ENCODE measurements at regions not wholly inside any gene's neighbourhood (a gene's known extent, or its start where the extent isn't known, plus 50 kb on each side); places are given as distances from the start of the nearest gene placed in this dataset.

GRCh38 chr6:21855811-21856455 lies 262.4 kb downstream of the SOX4 start:
- peak overlapping the region; percentile 22; the same call in 1 of the 2 replicates for H3K27ac ChIP-seq
- H3K9me3 ChIP-seq (replicated peaks) = no peaks in the 10 kb centered on the region
- H3K27me3 ChIP-seq (replicated peaks) = no peaks in the 10 kb centered on the region
- no peaks in the 10 kb centered on the region for H3K36me3 ChIP-seq
- no peak overlapping the region for H3K4me3 ChIP-seq
- H3K4me1 ChIP-seq (replicated peaks) = peaks cover 15% of the 10 kb centered on the region
- peak; percentile 47 to 54 for DNase-seq (ENCODE audit: low read depth in 1 of 2, low spot score in 2 of 2)

DNA sequence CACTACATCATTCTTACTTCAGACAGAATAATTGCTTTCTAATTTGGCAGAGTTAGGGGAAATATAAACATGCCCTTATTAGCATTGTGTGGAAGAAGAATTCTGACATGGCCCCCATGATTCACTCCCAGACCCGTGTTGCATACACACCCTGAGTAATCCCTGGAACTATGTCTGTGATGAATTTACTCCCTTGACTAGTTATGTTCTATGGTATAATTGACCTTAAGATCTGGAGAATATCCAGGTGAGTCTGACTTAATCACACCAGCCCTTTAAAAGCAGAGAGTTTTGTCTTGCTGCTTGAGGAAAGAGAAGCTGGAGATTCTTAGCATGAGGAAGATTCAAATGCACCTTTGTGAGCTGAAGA lies 262.9 kb downstream of the SOX4 start:
- H3K9me3 ChIP-seq (replicated peaks) = no peaks in the 10 kb centered on the region
- H3K27me3 ChIP-seq (replicated peaks) = no peaks in the 10 kb centered on the region
- H3K4me3 ChIP-seq = no peak overlapping the region
- peaks cover 15% of the 10 kb centered on the region for H3K4me1 ChIP-seq (replicated peaks)
- no peak for DNase-seq (ENCODE audit: low read depth in 1 of 2, low spot score in 2 of 2)
- H3K36me3 ChIP-seq = no peaks in the 10 kb centered on the region
- H3K27ac ChIP-seq = peak overlapping the region; percentile 22; the same call in 1 of the 2 replicates

GRCh38 chr6:21856844-21857243 lies 263.3 kb downstream of the SOX4 start:
- Histone ChIP-seq H3K27me3 (replicated peaks) (no peaks in the 10 kb centered on the region), H3K9me3 (replicated peaks) (no peaks in the 10 kb centered on the region), H3K4me3 (no peak overlapping the region), H3K27ac (no peak overlapping the region), H3K4me1 (replicated peaks) (peaks cover 15% of the 10 kb centered on the region), H3K36me3 (no peaks in the 10 kb centered on the region)
- no peak for DNase-seq (ENCODE audit: low read depth in 1 of 2, low spot score in 2 of 2)

DNA sequence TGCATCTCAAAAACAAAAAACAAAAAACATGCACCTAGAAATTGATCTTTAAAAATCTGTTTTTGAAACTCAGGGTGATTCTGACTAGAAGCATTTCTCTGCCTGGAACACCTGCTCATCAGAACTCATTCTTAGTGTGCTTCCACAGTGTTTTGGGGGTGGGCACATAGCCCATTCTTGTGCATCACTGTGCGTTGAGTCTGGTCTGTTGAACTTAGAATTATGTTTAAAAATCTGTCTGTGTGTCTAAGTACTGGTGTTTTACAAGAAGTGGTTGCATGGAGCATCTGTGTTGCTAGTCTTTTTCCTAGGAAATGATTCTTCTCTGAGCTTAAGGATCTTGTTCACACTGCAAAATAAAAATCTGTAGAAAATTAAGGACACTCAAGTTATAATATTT lies 264.5 kb downstream of the SOX4 start:
- H3K4me1 ChIP-seq (replicated peaks) = peaks cover 15% of the 10 kb centered on the region
- no peaks in the 10 kb centered on the region for H3K9me3 ChIP-seq (replicated peaks)
- H3K27ac ChIP-seq = no peak overlapping the region
- H3K4me3 ChIP-seq = no peak overlapping the region
- no peaks in the 10 kb centered on the region for H3K27me3 ChIP-seq (replicated peaks)
- DNase-seq (ENCODE audit: low read depth in 1 of 2, low spot score in 2 of 2) = no peak
- H3K36me3 ChIP-seq = no peaks in the 10 kb centered on the region

DNA sequence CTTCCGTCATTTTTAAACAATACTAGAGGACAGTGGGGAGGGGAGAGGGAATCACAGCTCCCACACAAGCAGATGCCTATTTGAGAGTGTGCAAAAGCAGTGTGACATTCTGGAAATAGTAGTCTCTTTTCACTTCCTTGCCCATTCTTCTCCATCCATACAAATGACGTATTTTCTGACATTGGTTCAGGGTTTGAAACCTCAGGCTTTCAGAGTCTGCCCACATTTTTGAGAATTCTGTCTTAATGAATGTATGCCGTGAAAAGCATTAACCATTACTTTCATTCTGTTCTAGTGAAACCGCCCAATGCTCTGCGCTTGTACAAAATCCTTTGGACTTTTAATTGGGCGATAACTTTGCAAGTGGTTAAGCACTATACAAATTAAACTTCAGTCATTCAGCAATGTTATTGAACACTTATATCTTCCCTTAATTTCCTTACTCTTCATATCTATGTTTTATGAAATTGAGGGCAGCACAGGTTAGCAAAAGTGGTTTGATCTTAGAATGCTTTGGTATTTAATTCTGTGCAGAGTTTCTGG lies 265.7 kb downstream of the SOX4 start:
- H3K27ac ChIP-seq = no peak overlapping the region
- no peaks in the 10 kb centered on the region for H3K9me3 ChIP-seq (replicated peaks)
- peaks cover 15% of the 10 kb centered on the region for H3K4me1 ChIP-seq (replicated peaks)
- DNase-seq (ENCODE audit: low read depth in 1 of 2, low spot score in 2 of 2) = no peak
- H3K27me3 ChIP-seq (replicated peaks) = no peaks in the 10 kb centered on the region
- H3K36me3 ChIP-seq = no peaks in the 10 kb centered on the region
- no peak overlapping the region for H3K4me3 ChIP-seq

DNA sequence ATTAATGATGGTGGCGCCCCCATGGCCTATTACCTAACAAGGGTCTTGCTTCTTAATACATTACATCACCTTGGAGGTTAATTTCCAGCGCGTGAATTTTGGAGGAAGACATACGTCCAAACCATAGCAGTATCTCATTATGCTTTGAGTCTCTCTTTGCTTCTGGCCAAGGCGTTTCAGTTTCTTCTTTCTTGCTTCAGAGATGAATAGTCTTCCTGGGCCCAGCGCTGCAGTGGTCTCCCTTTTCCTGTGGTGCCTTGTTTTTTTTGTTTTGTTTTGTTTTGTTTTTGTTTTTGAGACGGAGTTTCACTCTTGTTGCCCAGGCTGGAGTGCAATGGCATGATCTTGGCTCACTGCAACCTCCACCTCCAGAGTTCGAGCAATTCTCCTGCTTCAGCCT lies 268.4 kb downstream of the SOX4 start:
- Histone ChIP-seq H3K4me1 (replicated peaks) (0 out of 2 replicates have a peak, but pooled peaks cover 2% of the 10 kb centered on the region), H3K4me3 (no peak overlapping the region), H3K27me3 (replicated peaks) (no peaks in the 10 kb centered on the region), H3K27ac (no peak overlapping the region), H3K36me3 (no peaks in the 10 kb centered on the region), H3K9me3 (replicated peaks) (no peaks in the 10 kb centered on the region)
- DNase-seq (ENCODE audit: low read depth in 1 of 2, low spot score in 2 of 2) = no peak

- Histone ChIP-seq H3K36me3 (no peaks in the 10 kb centered on the region), H3K9me3 (replicated peaks) (no peaks in the 10 kb centered on the region; the same call in 1 of the 2 replicates), H3K27ac (no peak overlapping the region), H3K27me3 (replicated peaks) (no peaks in the 10 kb centered on the region), H3K4me1 (replicated peaks) (no peaks in the 10 kb centered on the region), H3K4me3 (no peak overlapping the region)
- DNase-seq (ENCODE audit: low read depth in 1 of 2, low spot score in 2 of 2) = no peak
These were observed 270.7 kb downstream of the SOX4 start for GRCh38 chr6:21864206-21864605.

GRCh38 chr6:21868226-21868625 lies 274.7 kb downstream of the SOX4 start:
- Histone ChIP-seq H3K27ac (no peak overlapping the region), H3K4me3 (no peak overlapping the region), H3K36me3 (no peaks in the 10 kb centered on the region)

DNA sequence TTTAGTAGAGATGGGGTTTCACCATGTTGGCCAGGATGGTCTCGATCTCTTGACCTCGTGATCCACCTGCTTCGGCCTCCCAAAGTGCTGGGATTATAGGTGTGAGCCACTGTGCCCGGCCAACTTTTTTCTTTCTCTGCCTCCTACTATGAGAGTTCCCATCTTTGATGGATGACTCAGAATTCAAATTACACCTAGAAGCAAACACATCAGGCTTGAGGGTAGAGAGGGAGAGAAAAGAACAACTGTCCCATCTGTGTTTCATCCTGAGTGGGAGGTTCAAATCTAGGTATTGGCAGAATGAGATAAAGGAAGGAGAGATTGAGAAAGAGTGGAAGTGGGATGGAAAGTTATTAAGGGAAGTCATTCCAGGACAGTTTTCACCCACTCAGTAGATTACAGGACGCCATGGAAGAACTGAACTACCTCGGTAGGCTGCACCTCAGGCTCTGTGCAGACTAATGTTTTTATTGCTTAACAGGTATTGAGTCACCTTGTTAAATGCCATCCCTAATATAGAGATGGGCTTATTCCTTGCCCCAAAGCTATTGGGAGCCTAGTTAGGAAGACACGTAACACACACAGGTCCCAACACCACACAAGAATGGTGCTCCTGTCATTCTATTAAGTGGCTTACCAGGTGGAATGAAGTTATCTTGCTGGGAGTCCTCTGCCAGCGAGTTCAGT lies 275.7 kb downstream of the SOX4 start:
- no peak for DNase-seq (ENCODE audit: low read depth in 1 of 2, low spot score in 2 of 2)
- Histone ChIP-seq H3K4me3 (no peak overlapping the region), H3K27ac (no peak overlapping the region), H3K36me3 (no peaks in the 10 kb centered on the region), H3K4me1 (replicated peaks) (peaks cover 13% of the 10 kb centered on the region), H3K27me3 (replicated peaks) (no peaks in the 10 kb centered on the region), H3K9me3 (replicated peaks) (no peaks in the 10 kb centered on the region; the same call in 1 of the 2 replicates)

More at GRCh38 chr6:21868226-21868625, 274.7 kb downstream of the SOX4 start:
- H3K27me3 ChIP-seq (replicated peaks) = no peaks in the 10 kb centered on the region
- peaks cover 7% of the 10 kb centered on the region for H3K4me1 ChIP-seq (replicated peaks)
- H3K9me3 ChIP-seq (replicated peaks) = no peaks in the 10 kb centered on the region; the same call in 1 of the 2 replicates
- no peak for DNase-seq (ENCODE audit: low read depth in 1 of 2, low spot score in 2 of 2)

GRCh38 chr6:21870076-21870730 lies 276.7 kb downstream of the SOX4 start:
- Histone ChIP-seq H3K4me3 (no peak overlapping the region), H3K36me3 (no peaks in the 10 kb centered on the region), H3K9me3 (replicated peaks) (no peaks in the 10 kb centered on the region; the same call in 1 of the 2 replicates), H3K4me1 (replicated peaks) (peaks cover 13% of the 10 kb centered on the region), H3K27ac (no peak overlapping the region), H3K27me3 (replicated peaks) (no peaks in the 10 kb centered on the region)
- DNase-seq (ENCODE audit: low read depth in 1 of 2, low spot score in 2 of 2) = no peak

GRCh38 chr6:21871831-21872230 lies 278.3 kb downstream of the SOX4 start:
- DNase-seq (ENCODE audit: low read depth in 1 of 2, low spot score in 2 of 2) = no peak
- H3K9me3 ChIP-seq (replicated peaks) = no peaks in the 10 kb centered on the region; the same call in 1 of the 2 replicates
- H3K4me1 ChIP-seq (replicated peaks) = peaks cover 13% of the 10 kb centered on the region
- no peaks in the 10 kb centered on the region for H3K36me3 ChIP-seq
- H3K4me3 ChIP-seq = no peak overlapping the region
- H3K27ac ChIP-seq = no peak overlapping the region
- H3K27me3 ChIP-seq (replicated peaks) = no peaks in the 10 kb centered on the region

- no peak for DNase-seq (ENCODE audit: low read depth in 1 of 2, low spot score in 2 of 2)
- Histone ChIP-seq H3K36me3 (no peaks in the 10 kb centered on the region), H3K4me3 (no peak overlapping the region), H3K4me1 (replicated peaks) (peaks cover 13% of the 10 kb centered on the region), H3K9me3 (replicated peaks) (no peaks in the 10 kb centered on the region; the same call in 1 of the 2 replicates), H3K27me3 (replicated peaks) (no peaks in the 10 kb centered on the region), H3K27ac (no peak overlapping the region)
These were observed 279.2 kb downstream of the SOX4 start for GRCh38 chr6:21872749-21873148.

GRCh38 chr6:21873562-21873961 lies 280.0 kb downstream of the SOX4 start:
- H3K27me3 ChIP-seq (replicated peaks) = no peaks in the 10 kb centered on the region
- no peak overlapping the region for H3K4me3 ChIP-seq
- H3K9me3 ChIP-seq (replicated peaks) = no peaks in the 10 kb centered on the region; the same call in 1 of the 2 replicates
- H3K4me1 ChIP-seq (replicated peaks) = peaks cover 13% of the 10 kb centered on the region
- H3K36me3 ChIP-seq = no peaks in the 10 kb centered on the region
- H3K27ac ChIP-seq = no peak overlapping the region
- DNase-seq (ENCODE audit: low read depth in 1 of 2, low spot score in 2 of 2) = peak; percentile 39 to 47

- H3K27me3 ChIP-seq (replicated peaks) = no peaks in the 10 kb centered on the region
- no peak for DNase-seq (ENCODE audit: low read depth in 1 of 2, low spot score in 2 of 2)
- no peaks in the 10 kb centered on the region for H3K36me3 ChIP-seq
- H3K4me3 ChIP-seq = no peak overlapping the region
- H3K4me1 ChIP-seq (replicated peaks) = peaks cover 13% of the 10 kb centered on the region
- H3K9me3 ChIP-seq (replicated peaks) = no peaks in the 10 kb centered on the region; the same call in 1 of the 2 replicates
- no peak overlapping the region for H3K27ac ChIP-seq
These were observed 280.8 kb downstream of the SOX4 start for GRCh38 chr6:21874372-21874771.

Measured in SJSA1 (cell line).